Endothelial cell of umbilical vein (primary cell): ENCODE measurements at regions not wholly inside any gene's neighbourhood (a gene's known extent, or its start where the extent isn't known, plus 50 kb on each side); places are given as distances from the start of the nearest gene placed in this dataset.

Source experiments
- BruUV-seq: library from RNA; stranded (reverse); fragments of 400-500 nt; replicated peaks from 2 replicates; lab custom pipeline; 2021; lab: Mats Ljungman, UMichigan
- CTCF ChIA-PET: fragments of 300-600, 350-600 bp; sonication (Branson Sonifier 250); formaldehyde crosslinking; loops from one replicate; lab custom pipeline; 2021; ENCODE audit warnings: antibody characterized with exemption, inconsistent platforms; lab: Charles Lee
- POLR2A ChIA-PET: fragments of 300-600, 350-600 bp; sonication (Branson Sonifier 250); formaldehyde crosslinking; loops from one replicate; lab custom pipeline; 2021; ENCODE audit warnings: antibody characterized with exemption, inconsistent platforms; lab: Charles Lee
- DNase-seq: peaks from one replicate; pipeline ENCODE4 v3.0.0-alpha.2; 2011; ENCODE audit warnings: low read depth, low spot score
- FAIRE-seq: peaks from 2 replicates; lab custom pipeline; 2011; peaks lifted over from hg19 to GRCh38; lab: Jason Lieb, UNC
- H2AFZ ChIP-seq: 2 replicates; pipeline ENCODE4 v1.6.0; 2012; ENCODE audit warnings: low read depth, low read length, control low read depth, inconsistent platforms
- H3K27ac ChIP-seq: 2 replicates; pipeline ENCODE4 v1.5.1; 2011; ENCODE audit warnings: low read depth, mild to moderate bottlenecking, control low read depth, low read length, moderate library complexity; ENCODE audit not compliant: insufficient read depth
- H3K27me3 ChIP-seq, 2 experiments: 2 replicates each; pipeline versions ENCODE4 v1.6.0 to v1.6.1; 2011; ENCODE audit warnings: low read length in 2 of 2, mixed read lengths in 1 of 2; ENCODE audit not compliant: control insufficient read depth in 2 of 2, insufficient read depth in 2 of 2
- H3K36me3 ChIP-seq, 2 experiments: 2 replicates in 1 of 2; 3 replicates in 1 of 2; pipeline ENCODE4 v1.5.1; 2011; ENCODE audit warnings: low read length in 2 of 2, mild to moderate bottlenecking in 1 of 2, moderate library complexity in 1 of 2; ENCODE audit not compliant: control insufficient read depth in 2 of 2, insufficient read depth in 2 of 2; ENCODE audit errors: extremely low read depth in 1 of 2
- H3K4me1 ChIP-seq: 3 replicates; pipeline ENCODE4 v1.5.1; 2011; ENCODE audit warnings: mild to moderate bottlenecking, low read length; ENCODE audit not compliant: control insufficient read depth, insufficient read depth; ENCODE audit errors: extremely low read depth
- H3K4me2 ChIP-seq: 2 replicates; pipeline ENCODE4 v1.6.1; 2011; ENCODE audit warnings: low read length, control low read depth, mixed read lengths; ENCODE audit not compliant: insufficient read depth
- H3K4me3 ChIP-seq, 3 experiments: fragments of 200-600 bp in 1 of 3; sonication (generic), shearing (Covaris generic) in 1 of 3; replicated peaks in 1 of 3; 2 replicates each; pipeline ENCODE4 v1.5.1; 2011 to 2016; ENCODE audit warnings: control low read depth in 3 of 3, low read length in 3 of 3, mild to moderate bottlenecking in 2 of 3, inconsistent platforms in 1 of 3, low read depth in 1 of 3, moderate library complexity in 1 of 3; ENCODE audit not compliant: insufficient read depth in 1 of 3
- H3K79me2 ChIP-seq: 2 replicates; pipeline ENCODE4 v1.6.0; 2012; ENCODE audit warnings: low read length, inconsistent platforms; ENCODE audit not compliant: control insufficient read depth, insufficient read depth
- H3K9ac ChIP-seq: replicated peaks from 2 replicates; pipeline ENCODE3; 2011; ENCODE audit warnings: low read length, control low read depth; ENCODE audit not compliant: insufficient read depth; ENCODE audit errors: extremely low read depth
- H3K9me1 ChIP-seq: replicated peaks from 3 replicates; pipeline ENCODE4 v1.6.0; 2011; ENCODE audit warnings: mild to moderate bottlenecking, low read length; ENCODE audit not compliant: control insufficient read depth, insufficient read depth; ENCODE audit errors: extremely low read depth
- H3K9me3 ChIP-seq: replicated peaks from 2 replicates; pipeline ENCODE4 v1.5.1; 2012; ENCODE audit warnings: low read length, inconsistent platforms; ENCODE audit not compliant: control insufficient read depth, insufficient read depth
- H4K20me1 ChIP-seq: replicated peaks from 2 replicates; pipeline ENCODE3; 2011; ENCODE audit warnings: mild to moderate bottlenecking, low read length; ENCODE audit not compliant: control insufficient read depth, insufficient read depth; ENCODE audit errors: extremely low read depth
- EZH2 ChIP-seq: IDR thresholded peaks from 2 replicates; pipeline ENCODE4 v1.6.1; 2012; ENCODE audit warnings: borderline replicate concordance, low read depth, mild to moderate bottlenecking, moderate library complexity, low read length, inconsistent platforms; ENCODE audit not compliant: severe bottlenecking
- FOS ChIP-seq: IDR thresholded peaks from 2 replicates; pipeline ENCODE4 v1.6.1; 2011; ENCODE audit warnings: mild to moderate bottlenecking, low read length, moderate library complexity, borderline replicate concordance; ENCODE audit not compliant: insufficient read depth
- GATA2 ChIP-seq: IDR thresholded peaks from 2 replicates; pipeline ENCODE4 v1.7.0; 2011; ENCODE audit warnings: low read depth, mild to moderate bottlenecking, moderate library complexity, mixed read lengths, low read length; ENCODE audit not compliant: insufficient read length, insufficient read depth
- JUN ChIP-seq: IDR thresholded peaks from 2 replicates; pipeline ENCODE4 v1.6.1; 2011; ENCODE audit warnings: borderline replicate concordance, low read depth; ENCODE audit not compliant: insufficient read length, insufficient read depth
- MYC ChIP-seq: IDR thresholded peaks from one replicate; pipeline ENCODE4 v1.6.1; 2011; ENCODE audit warnings: mild to moderate bottlenecking, low read depth, low read length
- POLR2A ChIP-seq: IDR thresholded peaks from 2 replicates; pipeline ENCODE4 v1.6.1; 2012; ENCODE audit warnings: low read depth, mild to moderate bottlenecking, control low read depth, low read length
- POLR2AphosphoS5 ChIP-seq: IDR thresholded peaks from 2 replicates; pipeline ENCODE4 v1.6.1; 2012; ENCODE audit warnings: low read depth, mild to moderate bottlenecking, control low read depth, low read length, moderate library complexity; ENCODE audit not compliant: insufficient read depth
- dilution Hi-C: fragments of 300-500 bp; cut with MboI; formaldehyde crosslinking; loops from one replicate; pipeline ENCODE4 v1.15.0; 2019; ENCODE audit warnings: low sequenced_read_pairs; ENCODE audit not compliant: extremely low pct_ligation_motif_present
- intact Hi-C: fragments of 100-400 bp; cut with micrococcal nuclease; formaldehyde crosslinking; loops from one replicate; pipeline ENCODE4 v1.10.0; 2022
- TF ChIP-seq, protein P1 (sequence below), 2 donors: IDR thresholded peaks; 1 replicate in 1 of 2; 2 replicates in 1 of 2; pipeline ENCODE4 v1.5.1; 2011; ENCODE audit warnings: low read length in 2 of 2, mild to moderate bottlenecking in 2 of 2, moderate library complexity in 2 of 2, control low read depth in 1 of 2, inconsistent platforms in 1 of 2, low read depth in 1 of 2; ENCODE audit not compliant: insufficient read depth in 1 of 2; ENCODE audit errors: extremely low read depth in 1 of 2
- TF ChIP-seq, protein P2 (sequence below): IDR thresholded peaks from 2 replicates; pipeline ENCODE4 v1.6.1; 2011; ENCODE audit not compliant: insufficient read depth, insufficient read length

DNA sequence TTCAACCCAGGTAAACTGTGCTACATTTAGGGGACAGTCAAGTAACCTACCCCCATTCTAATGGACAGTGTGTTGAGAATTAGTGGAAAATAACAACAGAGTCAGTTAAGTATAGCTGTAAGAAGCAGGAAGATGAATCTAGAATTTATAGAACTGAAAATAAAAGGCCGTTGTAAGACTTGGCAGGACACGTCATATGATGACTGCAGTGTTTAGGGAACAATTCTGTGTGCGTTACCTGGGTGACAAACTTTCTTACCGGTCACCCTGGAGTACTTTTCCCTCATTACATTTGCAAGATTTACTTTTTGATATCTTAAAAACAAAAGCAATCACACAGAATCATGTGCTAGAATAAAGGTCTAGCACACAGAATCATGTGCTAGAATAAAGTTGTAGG lies 536.3 kb upstream of the ZNF717 start:
- no peak for FAIRE-seq
- intact Hi-C loops (no loop called here), dilution Hi-C loops (no loop called here)
- Histone ChIP-seq H3K9me1 (no peaks in the 10 kb centered on the region), H3K79me2 (no peaks in the 10 kb centered on the region), H3K4me3 (no peak overlapping the region), H3K27ac (no peak overlapping the region), H3K9me3 (no peaks in the 10 kb centered on the region), H3K27me3 (no peaks in the 10 kb centered on the region), H3K9ac (no peak overlapping the region), H3K36me3 (no peaks in the 10 kb centered on the region), H3K4me2 (no peak overlapping the region), H2AFZ (no peak overlapping the region), H3K4me1 (no peaks in the 10 kb centered on the region), H4K20me1 (no peaks in the 10 kb centered on the region)
- ChIA-PET CTCF (no interaction called here), POLR2A (no interaction called here)
- TF ChIP-seq POLR2A: no peak
- no peak for TF ChIP-seq GATA2
- TF ChIP-seq MYC: no peak
- TF ChIP-seq EZH2: no peak
- TF ChIP-seq, protein P1, sequence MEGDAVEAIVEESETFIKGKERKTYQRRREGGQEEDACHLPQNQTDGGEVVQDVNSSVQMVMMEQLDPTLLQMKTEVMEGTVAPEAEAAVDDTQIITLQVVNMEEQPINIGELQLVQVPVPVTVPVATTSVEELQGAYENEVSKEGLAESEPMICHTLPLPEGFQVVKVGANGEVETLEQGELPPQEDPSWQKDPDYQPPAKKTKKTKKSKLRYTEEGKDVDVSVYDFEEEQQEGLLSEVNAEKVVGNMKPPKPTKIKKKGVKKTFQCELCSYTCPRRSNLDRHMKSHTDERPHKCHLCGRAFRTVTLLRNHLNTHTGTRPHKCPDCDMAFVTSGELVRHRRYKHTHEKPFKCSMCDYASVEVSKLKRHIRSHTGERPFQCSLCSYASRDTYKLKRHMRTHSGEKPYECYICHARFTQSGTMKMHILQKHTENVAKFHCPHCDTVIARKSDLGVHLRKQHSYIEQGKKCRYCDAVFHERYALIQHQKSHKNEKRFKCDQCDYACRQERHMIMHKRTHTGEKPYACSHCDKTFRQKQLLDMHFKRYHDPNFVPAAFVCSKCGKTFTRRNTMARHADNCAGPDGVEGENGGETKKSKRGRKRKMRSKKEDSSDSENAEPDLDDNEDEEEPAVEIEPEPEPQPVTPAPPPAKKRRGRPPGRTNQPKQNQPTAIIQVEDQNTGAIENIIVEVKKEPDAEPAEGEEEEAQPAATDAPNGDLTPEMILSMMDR (IDR thresholded peaks at IDR 0.05; ENCODE audit: extremely low read depth in 1 of 2, insufficient read depth in 1 of 2, low read depth in 1 of 2, low read length in 2 of 2): no peak
- TF ChIP-seq JUN: no peak
- TF ChIP-seq, protein P2, sequence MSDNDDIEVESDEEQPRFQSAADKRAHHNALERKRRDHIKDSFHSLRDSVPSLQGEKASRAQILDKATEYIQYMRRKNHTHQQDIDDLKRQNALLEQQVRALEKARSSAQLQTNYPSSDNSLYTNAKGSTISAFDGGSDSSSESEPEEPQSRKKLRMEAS: no peak
- DNase-seq: no peak
- BruUV-seq: no TSS peak

DNA sequence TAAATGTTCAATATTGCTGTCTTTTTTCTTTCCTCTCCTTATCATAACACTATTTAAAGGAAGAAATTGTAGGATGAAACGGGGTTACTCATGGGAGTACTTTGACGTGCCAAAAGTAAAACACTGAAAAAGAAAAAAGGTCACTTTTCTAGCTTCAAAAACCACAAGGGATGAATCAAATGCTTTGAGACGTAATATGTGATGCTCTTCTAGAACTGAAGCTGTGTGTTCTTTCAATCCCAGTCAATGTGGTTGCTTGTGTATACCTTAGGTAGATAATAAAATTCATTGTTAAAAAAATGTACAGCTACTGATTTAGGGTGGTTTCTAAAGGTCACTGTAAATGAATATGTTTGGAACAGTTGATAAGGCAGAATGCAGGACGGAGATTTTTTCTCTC lies 538.8 kb upstream of the ZNF717 start:
- dilution Hi-C loops (no loop called here), intact Hi-C loops (no loop called here)
- Histone ChIP-seq H2AFZ (no peak overlapping the region), H3K36me3 (no peaks in the 10 kb centered on the region), H3K9ac (no peak overlapping the region), H3K27me3 (no peaks in the 10 kb centered on the region), H3K4me2 (no peak overlapping the region), H4K20me1 (no peaks in the 10 kb centered on the region), H3K79me2 (no peaks in the 10 kb centered on the region), H3K4me1 (no peaks in the 10 kb centered on the region), H3K9me1 (no peaks in the 10 kb centered on the region), H3K27ac (no peak overlapping the region), H3K4me3 (no peak overlapping the region), H3K9me3 (no peaks in the 10 kb centered on the region)
- TF ChIP-seq JUN (no peak), POLR2A (no peak), GATA2 (no peak), POLR2AphosphoS5 (no peak), FOS (no peak), EZH2 (no peak), MYC (no peak)
- TF ChIP-seq, protein P2: no peak
- TF ChIP-seq, protein P1 (IDR thresholded peaks at IDR 0.05; ENCODE audit: extremely low read depth in 1 of 2, insufficient read depth in 1 of 2, low read depth in 1 of 2, low read length in 2 of 2): no peak
- FAIRE-seq (no peak), DNase-seq (no peak)
- ChIA-PET POLR2A (no interaction called here), CTCF (no interaction called here)
- no TSS peak for BruUV-seq
